CD4-positive, alpha-beta T cell (primary cell): ENCODE measurements at regions not wholly inside any gene's neighbourhood (a gene's known extent, or its start where the extent isn't known, plus 50 kb on each side); places are given as distances from the start of the nearest gene placed in this dataset.

Experiments used
- ATAC-seq: fragments of 200-7000 bp; cut with Tn5 transposase; one replicate; pipeline ENCODE4 v1.10.0; 2022; ENCODE audit warnings: mild to moderate bottlenecking; ENCODE audit not compliant: poor library complexity
- CTCF ChIA-PET: fragments of 350-600 bp; sonication (Branson Sonifier 250); formaldehyde crosslinking; loops from one replicate; lab custom pipeline; 2021; ENCODE audit warnings: antibody characterized with exemption, inconsistent platforms; lab: Charles Lee
- POLR2A ChIA-PET: fragments of 350-600 bp; sonication (Branson Sonifier 250); formaldehyde crosslinking; loops from one replicate; lab custom pipeline; 2021; ENCODE audit warnings: antibody characterized with exemption, inconsistent platforms; lab: Charles Lee
- DNase-seq, 14 experiments: peaks; one replicate each; pipeline ENCODE4 v3.0.0-alpha.2; 2013 to 2020; ENCODE audit warnings: mixed read lengths in 2 of 14
- H3K27ac ChIP-seq, 2 donors: one replicate each; pipeline versions ENCODE4 v1.5.1 to v1.7.0; 2013; ENCODE audit warnings: low read length in 2 of 2, low read depth in 1 of 2, mild to moderate bottlenecking in 1 of 2
- H3K27me3 ChIP-seq, 2 experiments: 1 replicate in 1 of 2; 2 replicates in 1 of 2; pipeline versions ENCODE4 v1.6.1 to v1.7.0; 2013; ENCODE audit warnings: low read length in 2 of 2, control low read depth in 1 of 2, mild to moderate bottlenecking in 1 of 2, moderate library complexity in 1 of 2; ENCODE audit not compliant: insufficient read depth in 2 of 2, control insufficient read depth in 1 of 2
- H3K36me3 ChIP-seq: one replicate; pipeline ENCODE4 v1.6.1; 2013; ENCODE audit warnings: low read length, control low read depth; ENCODE audit not compliant: insufficient read depth
- H3K4me1 ChIP-seq: one replicate; pipeline ENCODE4 v1.6.1; 2013; ENCODE audit warnings: low read length, control low read depth; ENCODE audit not compliant: insufficient read depth
- H3K4me3 ChIP-seq: one replicate; pipeline ENCODE4 v1.5.1; 2013; ENCODE audit warnings: mild to moderate bottlenecking, low read length, moderate library complexity
- H3K9me3 ChIP-seq, 2 experiments: 1 replicate in 1 of 2; 2 replicates in 1 of 2; pipeline versions ENCODE4 v1.6.1 to v1.7.0; 2013; ENCODE audit warnings: low read length in 2 of 2, mild to moderate bottlenecking in 2 of 2, control low read depth in 1 of 2, moderate library complexity in 1 of 2; ENCODE audit not compliant: control insufficient read depth in 1 of 2, insufficient read depth in 1 of 2
- H3K27ac Mint-ChIP-seq: one replicate; pipeline ENCODE4 v1.8.0; 2020; ENCODE audit warnings: mixed read lengths
- H3K27me3 Mint-ChIP-seq: one replicate; pipeline ENCODE4 v1.8.0; 2021; ENCODE audit warnings: mixed read lengths
- H3K36me3 Mint-ChIP-seq: one replicate; pipeline ENCODE4 v1.8.0; 2021; ENCODE audit warnings: low read depth, mixed read lengths
- H3K4me1 Mint-ChIP-seq: one replicate; pipeline ENCODE4 v1.8.0; 2021; ENCODE audit warnings: low read depth, mixed read lengths
- H3K4me3 Mint-ChIP-seq: one replicate; pipeline ENCODE4 v1.8.0; 2020; ENCODE audit warnings: mild to moderate bottlenecking, mixed read lengths
- H3K9me3 Mint-ChIP-seq: one replicate; pipeline ENCODE4 v1.8.0; 2020; ENCODE audit warnings: mixed read lengths
- CTCF ChIP-seq: fragments of 200-600 bp; IDR thresholded peaks from one replicate; pipeline ENCODE4 v1.8.0; 2022; ENCODE audit warnings: antibody characterized with exemption, mild to moderate bottlenecking
- intact Hi-C, 2 experiments: fragments of 100-400 bp; cut with DNase I in 1 of 2; cut with micrococcal nuclease in 1 of 2; formaldehyde crosslinking; loops; one replicate each; pipeline versions ENCODE4 v1.15.1 to v1.9.0; 2023 to 2025; cut with DNase I, micrococcal nuclease

- no peaks in the 10 kb centered on the region for H3K36me3 ChIP-seq
- no peaks in the 10 kb centered on the region for H3K4me1 Mint-ChIP-seq
- H3K4me3 Mint-ChIP-seq: no peak overlapping the region
These were observed 53.3 kb upstream of the EYA4 start for GRCh38 chr6:133187657-133188453.

GRCh38 chr6:133190912-133191311 is 50.2 kb upstream of the EYA4 start:
- no peak for DNase-seq
- Mint-ChIP-seq H3K4me3 (no peak overlapping the region), H3K4me1 (no peaks in the 10 kb centered on the region), H3K9me3 (peaks cover 3% of the 10 kb centered on the region), H3K27me3 (no peaks in the 10 kb centered on the region), H3K36me3 (no peaks in the 10 kb centered on the region), H3K27ac (no peak overlapping the region)
- Histone ChIP-seq H3K27me3 (no peaks in the 10 kb centered on the region), H3K4me3 (no peak overlapping the region), H3K36me3 (no peaks in the 10 kb centered on the region), H3K4me1 (no peaks in the 10 kb centered on the region), H3K27ac (no peak overlapping the region), H3K9me3 (no peaks in the 10 kb centered on the region)
- CTCF ChIA-PET: no interaction called here
- ATAC-seq: no peak
- no peak for TF ChIP-seq CTCF
- POLR2A ChIA-PET: no interaction called here
- intact Hi-C loops: no loop called here

More at GRCh38 chr6:133187657-133188453, 53.3 kb upstream of the EYA4 start:
- DNase-seq: no peak
- Mint-ChIP-seq H3K9me3 (no peaks in the 10 kb centered on the region), H3K27me3 (peaks cover 5% of the 10 kb centered on the region), H3K36me3 (no peaks in the 10 kb centered on the region), H3K27ac (no peak overlapping the region)
- no peaks in the 10 kb centered on the region for H3K27me3 ChIP-seq
- intact Hi-C loops: no loop called here
- H3K27ac ChIP-seq: no peak overlapping the region
- ChIA-PET POLR2A (no interaction called here), CTCF (no interaction called here)
- H3K4me3 ChIP-seq: no peak overlapping the region
- no peaks in the 10 kb centered on the region for H3K9me3 ChIP-seq
- no peak for TF ChIP-seq CTCF
- no peak for ATAC-seq
- H3K4me1 ChIP-seq: no peaks in the 10 kb centered on the region

- Histone ChIP-seq H3K9me3 (no peaks in the 10 kb centered on the region), H3K4me1 (no peaks in the 10 kb centered on the region), H3K36me3 (no peaks in the 10 kb centered on the region), H3K27ac (no peak overlapping the region), H3K4me3 (no peak overlapping the region), H3K27me3 (no peaks in the 10 kb centered on the region)
- Mint-ChIP-seq H3K9me3 (peaks cover 3% of the 10 kb centered on the region), H3K27ac (no peak overlapping the region), H3K36me3 (no peaks in the 10 kb centered on the region), H3K4me1 (no peaks in the 10 kb centered on the region), H3K27me3 (no peaks in the 10 kb centered on the region), H3K4me3 (no peak overlapping the region)
- ChIA-PET CTCF (interaction anchor here (0.6 kb wide), 1 partner anchor 32 kb away, joined by 4 read pairs; no protein-coding TSS in a partner anchor), POLR2A (no interaction called here)
- intact Hi-C loops: no loop called here
- ATAC-seq: no peak
- DNase-seq: no peak
- TF ChIP-seq CTCF: no peak
These were observed 49.8 kb upstream of the EYA4 start for GRCh38 chr6:133191323-133191722.
